ENCODE measurements at regions not wholly inside any gene's neighbourhood (a gene's known extent, or its start where the extent isn't known, plus 50 kb on each side); places are given as distances from the start of the nearest gene placed in this dataset.

DNA sequence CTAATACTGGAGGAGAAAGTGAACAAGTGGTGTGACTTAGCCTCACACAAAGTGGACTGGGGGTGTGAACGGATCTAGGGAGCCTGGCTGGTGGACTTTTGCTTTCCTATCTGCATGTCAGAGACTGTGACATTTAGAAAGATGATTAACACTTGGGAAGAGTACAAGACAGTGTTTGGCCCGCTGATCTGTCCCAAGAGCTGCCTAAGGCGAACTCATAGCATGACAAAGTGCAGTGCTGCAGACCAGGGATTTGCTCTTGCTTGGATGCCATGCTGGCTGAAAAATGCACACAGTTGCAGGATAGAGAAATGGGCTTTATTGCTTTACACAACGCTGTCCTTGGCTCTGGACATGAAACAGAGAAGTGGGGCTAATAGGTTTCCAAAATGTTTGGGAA is 386.0 kb upstream of the MAN1A1 start:
- TF ChIP-seq POLR2A (IDR thresholded peaks at IDR 0.05; ENCODE audit: low read depth, low read length) (no peak), POLR2AphosphoS5 (IDR thresholded peaks at IDR 0.05; ENCODE audit: low read depth, low read length) (no peak)
